Activated gamma-delta T cell treated with Interleukin-2 at 50 U/mL for 16 hours (primary cell): ENCODE measurements at regions not wholly inside any gene's neighbourhood (a gene's known extent, or its start where the extent isn't known, plus 50 kb on each side); places are given as distances from the start of the nearest gene placed in this dataset.

Source experiments
- DNase-seq: peaks from one replicate; pipeline ENCODE4 v3.0.0-alpha.2; 2020

DNA sequence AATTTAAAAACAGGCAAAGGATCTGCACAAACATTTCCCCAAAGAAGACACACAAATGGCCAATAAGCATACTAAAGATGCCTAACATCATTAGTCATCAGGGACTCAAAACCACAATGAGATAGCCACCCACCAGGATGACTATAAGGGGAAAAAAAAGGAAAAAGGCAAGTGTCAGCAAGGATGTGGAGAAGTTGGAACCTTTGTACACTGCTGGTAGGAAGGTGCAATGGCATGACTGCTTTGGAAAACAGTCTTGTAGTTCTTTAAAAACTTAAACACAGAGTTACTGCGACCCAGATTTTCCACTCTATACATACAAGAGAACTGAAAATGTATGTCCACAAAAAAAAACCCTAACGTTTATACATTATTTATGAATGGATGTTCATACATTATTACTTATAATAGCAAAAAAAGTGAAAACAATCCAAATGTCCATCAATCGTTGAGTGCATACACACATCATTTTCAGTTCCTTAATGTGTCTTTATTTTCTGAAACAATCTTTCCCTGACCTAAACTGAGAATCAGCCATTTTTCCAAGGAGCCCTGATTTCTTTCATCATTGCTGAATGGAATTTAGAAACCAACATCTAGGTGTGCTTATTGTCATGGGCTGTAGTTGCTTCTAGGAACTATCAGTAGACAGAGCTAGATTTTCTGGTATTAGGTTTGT is 64.7 kb upstream of the TLK1 start:
- no peak for DNase-seq

DNA sequence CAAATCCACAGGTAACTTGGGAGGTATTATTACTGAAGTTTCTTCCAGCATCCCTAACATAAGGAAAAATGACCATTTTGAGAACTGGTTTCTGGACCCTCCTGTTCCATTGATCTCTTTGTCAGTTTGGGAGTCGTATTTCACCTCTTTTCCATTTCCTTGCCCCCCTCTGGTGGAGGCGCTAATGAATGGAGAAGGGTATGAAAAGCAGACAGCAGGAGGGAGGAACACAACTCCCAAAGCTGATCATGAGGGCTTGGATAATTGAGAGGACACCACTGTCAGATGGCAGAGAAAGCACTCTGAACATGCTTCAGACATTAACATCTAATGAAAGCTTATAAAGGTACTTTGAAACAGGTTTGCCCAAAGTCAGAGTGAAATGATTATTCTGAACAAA is 56.6 kb upstream of the TLK1 start:
- DNase-seq: no peak

DNA sequence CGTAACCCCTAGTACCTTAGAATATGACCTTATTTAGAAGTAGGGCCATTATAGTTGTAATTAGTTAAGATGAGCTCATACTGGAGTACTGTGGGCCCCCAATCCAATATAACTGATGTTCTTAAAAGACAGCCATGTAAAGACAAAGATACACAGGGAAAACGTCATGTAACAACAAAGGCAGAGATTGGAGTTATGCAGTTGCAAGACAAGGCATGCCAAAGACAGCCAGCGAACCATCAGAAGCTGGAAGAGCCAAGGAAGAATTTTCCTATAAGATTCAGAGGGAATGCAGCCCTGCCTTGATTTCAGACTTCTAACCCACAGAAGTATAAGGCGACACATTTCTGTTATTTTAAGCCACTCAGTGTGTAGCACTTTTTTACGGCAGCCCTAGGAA is 55.9 kb upstream of the TLK1 start:
- DNase-seq: no peak

DNA sequence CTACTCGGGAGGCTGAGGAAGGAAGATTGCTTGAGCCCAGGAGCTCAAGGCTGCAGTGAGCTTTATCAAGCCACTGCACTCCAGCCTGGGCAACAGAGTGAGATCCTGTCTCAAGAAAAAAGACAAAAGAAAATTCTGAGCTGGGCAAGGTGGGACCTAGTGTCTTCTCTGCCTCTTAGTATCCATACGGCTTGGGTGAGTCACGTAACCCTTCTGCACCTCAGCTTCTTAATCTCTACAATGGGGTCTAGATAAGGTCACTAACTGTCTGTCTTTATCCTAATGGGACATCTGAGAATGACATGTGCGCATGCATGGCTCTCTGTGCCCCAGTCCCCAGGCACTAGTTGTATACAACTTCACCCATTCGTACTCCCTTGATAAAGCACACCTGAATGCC is 53.4 kb upstream of the TLK1 start:
- DNase-seq: no peak

DNA sequence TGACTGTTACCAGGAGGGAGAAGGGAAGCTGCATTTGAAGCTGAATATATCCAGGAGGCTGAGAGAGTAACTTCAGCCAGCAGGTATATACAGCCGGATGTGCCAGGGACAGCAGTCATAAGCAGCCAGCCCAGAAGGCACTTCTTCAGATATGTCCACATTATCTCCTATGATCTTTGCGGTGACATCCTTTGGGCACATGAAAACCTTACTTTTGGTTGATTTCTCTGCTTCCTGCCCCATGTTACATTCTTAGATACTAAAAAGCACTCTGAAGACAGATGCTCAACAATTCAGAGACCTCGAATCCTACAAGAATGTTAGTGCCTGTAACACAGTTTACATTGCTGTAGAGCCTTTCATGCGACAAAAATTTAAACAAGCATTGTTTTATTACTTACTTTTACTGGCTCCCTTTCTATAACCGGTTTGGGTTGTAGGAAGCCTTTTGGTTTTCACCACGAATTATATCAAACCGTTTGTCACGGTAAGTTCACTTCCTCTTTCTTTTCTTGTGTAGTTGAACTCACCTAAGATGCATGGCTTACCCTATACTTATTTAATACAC is 50.3 kb upstream of the TLK1 start:
- peak; percentile 22 for DNase-seq
